ENCODE measurements at regions not wholly inside any gene's neighbourhood (a gene's known extent, or its start where the extent isn't known, plus 50 kb on each side); places are given as distances from the start of the nearest gene placed in this dataset.

DNA sequence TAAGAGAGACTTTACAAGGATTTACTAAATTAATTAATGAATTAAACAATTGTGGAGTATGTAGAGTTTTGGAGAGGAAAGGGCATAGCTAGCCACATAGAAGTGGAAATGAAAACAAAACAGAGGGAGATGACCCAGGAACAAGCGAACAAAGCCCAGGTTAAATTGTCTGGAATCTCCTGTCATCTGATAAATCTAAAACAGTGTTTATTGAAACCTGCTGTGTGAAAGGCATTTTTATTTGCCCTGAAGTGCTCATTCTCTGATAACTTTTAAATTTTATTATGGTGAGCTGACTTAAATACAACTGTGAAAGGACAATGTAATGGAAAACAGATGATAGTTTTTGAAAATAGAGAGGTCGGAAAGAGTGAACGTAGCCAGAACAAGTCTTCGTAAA is 682.8 kb upstream of the KIRREL3 start:
- H3K27me3 ChIP-seq (replicated peaks; ENCODE audit: insufficient read depth): no peaks in the 10 kb centered on the region
- H3K36me3 ChIP-seq: no peaks in the 10 kb centered on the region
- H3K4me3 ChIP-seq: no peak overlapping the region
- TF ChIP-seq, protein P1, sequence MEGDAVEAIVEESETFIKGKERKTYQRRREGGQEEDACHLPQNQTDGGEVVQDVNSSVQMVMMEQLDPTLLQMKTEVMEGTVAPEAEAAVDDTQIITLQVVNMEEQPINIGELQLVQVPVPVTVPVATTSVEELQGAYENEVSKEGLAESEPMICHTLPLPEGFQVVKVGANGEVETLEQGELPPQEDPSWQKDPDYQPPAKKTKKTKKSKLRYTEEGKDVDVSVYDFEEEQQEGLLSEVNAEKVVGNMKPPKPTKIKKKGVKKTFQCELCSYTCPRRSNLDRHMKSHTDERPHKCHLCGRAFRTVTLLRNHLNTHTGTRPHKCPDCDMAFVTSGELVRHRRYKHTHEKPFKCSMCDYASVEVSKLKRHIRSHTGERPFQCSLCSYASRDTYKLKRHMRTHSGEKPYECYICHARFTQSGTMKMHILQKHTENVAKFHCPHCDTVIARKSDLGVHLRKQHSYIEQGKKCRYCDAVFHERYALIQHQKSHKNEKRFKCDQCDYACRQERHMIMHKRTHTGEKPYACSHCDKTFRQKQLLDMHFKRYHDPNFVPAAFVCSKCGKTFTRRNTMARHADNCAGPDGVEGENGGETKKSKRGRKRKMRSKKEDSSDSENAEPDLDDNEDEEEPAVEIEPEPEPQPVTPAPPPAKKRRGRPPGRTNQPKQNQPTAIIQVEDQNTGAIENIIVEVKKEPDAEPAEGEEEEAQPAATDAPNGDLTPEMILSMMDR (IDR thresholded peaks at IDR 0.05): no peak
- ATAC-seq (ENCODE audit: insufficient number of reproducible peaks, low FRiP score, low read depth) (no peak), DNase-seq (ENCODE audit: low spot score) (no peak)
- no peaks in the 10 kb centered on the region for H3K9me3 ChIP-seq
- H3K27ac ChIP-seq: no peak overlapping the region
- no peaks in the 10 kb centered on the region for H3K4me1 ChIP-seq (ENCODE audit: control insufficient read depth in 1 of 2, low read depth in 2 of 2)

DNA sequence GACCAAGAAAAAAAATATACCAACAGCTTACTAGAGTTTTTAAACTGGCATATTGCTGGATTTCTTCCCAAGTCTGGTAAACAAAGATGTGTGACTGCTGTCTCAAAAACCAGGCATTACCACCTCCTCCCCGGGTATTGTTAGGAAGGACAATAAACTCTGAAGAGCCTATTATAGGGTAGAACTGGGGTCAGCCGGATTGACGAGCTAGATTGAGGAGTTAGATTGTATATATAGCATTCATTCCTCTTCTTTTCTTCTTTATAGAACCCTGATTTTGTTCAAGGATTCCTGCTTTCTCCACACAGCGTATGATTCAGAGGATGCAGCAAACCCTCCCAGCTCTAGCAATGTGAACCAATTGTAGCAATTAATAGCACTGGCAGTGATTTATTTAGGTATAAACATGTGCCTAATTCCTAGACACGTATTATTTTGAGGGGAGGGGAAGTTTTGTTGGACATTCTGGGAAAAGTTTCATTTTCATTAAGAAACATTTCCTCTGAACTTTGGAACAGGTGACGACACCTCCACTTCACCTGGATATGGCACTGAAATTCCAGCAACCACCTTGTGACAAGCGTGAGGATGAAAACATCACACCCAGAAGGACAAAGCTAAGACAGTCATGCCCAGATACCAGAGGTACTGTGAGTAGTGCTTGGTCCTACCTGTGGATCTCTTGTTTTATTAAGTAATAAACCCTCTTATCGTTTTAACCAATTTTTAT is 679.4 kb upstream of the KIRREL3 start:
- no peak overlapping the region for H3K27ac ChIP-seq

DNA sequence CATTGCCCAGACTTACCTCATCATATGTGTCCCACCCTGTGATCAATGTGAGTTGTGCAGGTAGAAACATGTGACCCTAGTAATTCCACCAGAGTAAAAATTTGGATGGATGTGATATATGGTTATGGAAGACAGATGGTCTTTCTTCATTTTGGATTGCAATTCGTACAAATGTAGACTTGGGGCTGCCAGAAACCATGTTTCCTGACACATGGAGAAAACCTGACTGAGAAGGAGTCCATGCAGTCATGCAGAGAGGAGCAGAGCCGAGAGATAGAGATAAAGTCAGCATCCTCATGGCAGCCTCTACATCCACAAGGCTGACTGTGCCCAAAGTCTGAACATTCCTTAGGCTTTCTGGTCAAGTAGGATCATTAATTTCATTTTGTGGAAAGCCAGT is 678.1 kb upstream of the KIRREL3 start:
- Histone ChIP-seq H3K27me3 (replicated peaks; ENCODE audit: insufficient read depth) (no peaks in the 10 kb centered on the region), H3K9me3 (no peaks in the 10 kb centered on the region)

More for the DNA sequence above, 679.4 kb upstream of the KIRREL3 start:
- Histone ChIP-seq H3K36me3 (no peaks in the 10 kb centered on the region), H3K4me3 (no peak overlapping the region), H3K4me1 (ENCODE audit: control insufficient read depth in 1 of 2, low read depth in 2 of 2) (no peaks in the 10 kb centered on the region), H3K27me3 (replicated peaks; ENCODE audit: insufficient read depth) (no peaks in the 10 kb centered on the region), H3K9me3 (no peaks in the 10 kb centered on the region)
- no peak for DNase-seq (ENCODE audit: low spot score)
- TF ChIP-seq, protein P1 (IDR thresholded peaks at IDR 0.05): no peak
- ATAC-seq (ENCODE audit: insufficient number of reproducible peaks, low FRiP score, low read depth): no peak

DNA sequence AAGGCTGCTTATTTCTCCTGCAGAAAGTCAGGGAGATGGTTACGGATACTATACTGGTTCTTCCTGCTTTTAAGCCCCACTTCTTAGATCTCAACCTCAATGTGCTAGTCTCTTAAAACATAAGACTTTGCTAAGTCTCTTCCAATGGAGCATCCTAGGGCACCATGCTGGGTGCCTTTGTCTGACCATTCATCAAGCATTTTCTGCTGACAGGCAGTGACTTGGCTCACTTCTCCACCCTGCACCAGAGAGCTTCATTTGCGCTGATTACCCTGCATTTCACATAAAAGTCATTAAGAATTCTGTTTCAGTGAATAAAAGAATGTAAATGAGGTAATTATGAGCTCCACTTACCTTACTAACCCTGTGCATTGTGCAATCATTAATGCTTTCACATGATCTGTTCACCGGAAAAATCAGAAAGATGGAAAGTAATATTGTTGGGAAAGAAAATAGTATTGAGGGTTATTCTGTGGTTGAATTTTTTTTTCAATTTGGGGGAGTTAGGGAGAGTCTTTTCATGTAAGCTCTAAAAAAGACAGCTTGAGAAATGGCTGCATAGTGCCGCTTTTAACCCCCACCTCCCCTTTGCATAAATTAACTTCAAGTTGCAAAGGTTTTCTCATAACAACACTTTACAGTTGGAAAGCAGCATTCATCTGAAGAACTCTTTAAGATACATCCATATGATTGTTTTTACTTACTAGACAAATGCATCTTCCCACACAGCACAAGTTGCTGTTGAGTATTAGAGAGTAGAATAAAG is 677.3 kb upstream of the KIRREL3 start:
- H3K36me3 ChIP-seq: no peaks in the 10 kb centered on the region
- DNase-seq (ENCODE audit: low spot score): no peak
- H3K27ac ChIP-seq: no peak overlapping the region
- no peaks in the 10 kb centered on the region for H3K9me3 ChIP-seq
- H3K4me3 ChIP-seq: no peak overlapping the region
- H3K4me1 ChIP-seq (ENCODE audit: control insufficient read depth in 1 of 2, low read depth in 2 of 2): no peaks in the 10 kb centered on the region
- H3K27me3 ChIP-seq (replicated peaks; ENCODE audit: insufficient read depth): no peaks in the 10 kb centered on the region
- TF ChIP-seq, protein P1 (IDR thresholded peaks at IDR 0.05): no peak
- no peak for ATAC-seq (ENCODE audit: insufficient number of reproducible peaks, low FRiP score, low read depth)

More for the DNA sequence above, 678.1 kb upstream of the KIRREL3 start:
- H3K27ac ChIP-seq: no peak overlapping the region
- no peaks in the 10 kb centered on the region for H3K36me3 ChIP-seq
- H3K4me3 ChIP-seq: no peak overlapping the region
- no peak for DNase-seq (ENCODE audit: low spot score)
- ATAC-seq (ENCODE audit: insufficient number of reproducible peaks, low FRiP score, low read depth): no peak
- TF ChIP-seq, protein P1 (IDR thresholded peaks at IDR 0.05): no peak
- no peaks in the 10 kb centered on the region for H3K4me1 ChIP-seq (ENCODE audit: control insufficient read depth in 1 of 2, low read depth in 2 of 2)

DNA sequence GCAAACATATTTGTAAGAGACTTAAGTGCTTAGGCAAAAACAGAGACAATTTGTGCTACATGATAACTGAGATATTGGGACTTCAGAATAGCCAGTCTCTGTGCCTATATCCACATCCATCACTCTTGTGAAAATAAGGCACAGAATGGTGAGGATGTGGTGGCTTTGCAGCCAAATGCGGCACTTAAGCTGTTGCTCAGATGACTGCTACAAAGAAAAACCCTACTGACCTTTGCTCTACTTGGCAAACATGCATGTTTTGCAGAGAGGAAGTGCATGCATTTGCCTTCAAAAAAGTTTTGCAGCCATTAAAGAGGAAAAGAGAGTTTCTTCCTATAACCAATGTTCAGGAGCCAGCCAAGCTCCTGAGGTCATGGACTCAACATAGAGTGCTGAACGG is 675.0 kb upstream of the KIRREL3 start:
- Histone ChIP-seq H3K4me3 (no peak overlapping the region), H3K27ac (no peak overlapping the region), H3K36me3 (no peaks in the 10 kb centered on the region), H3K9me3 (no peaks in the 10 kb centered on the region), H3K27me3 (replicated peaks; ENCODE audit: insufficient read depth) (no peaks in the 10 kb centered on the region), H3K4me1 (ENCODE audit: control insufficient read depth in 1 of 2, low read depth in 2 of 2) (no peaks in the 10 kb centered on the region)
- DNase-seq (ENCODE audit: low spot score): no peak
- ATAC-seq (ENCODE audit: insufficient number of reproducible peaks, low FRiP score, low read depth): no peak
- TF ChIP-seq, protein P1 (IDR thresholded peaks at IDR 0.05): no peak
